ENCODE measurements at regions not wholly inside any gene's neighbourhood (a gene's known extent, or its start where the extent isn't known, plus 50 kb on each side); places are given as distances from the start of the nearest gene placed in this dataset.

GRCh38 chr1:221451741-221452140, 290.1 kb downstream of the DUSP10 start:
- no peak for TF ChIP-seq CTCF (IDR thresholded peaks at IDR 0.05)
- intact Hi-C loops (cut with DNase I): no loop called here

GRCh38 chr1:221454096-221454495, 287.8 kb downstream of the DUSP10 start:
- Histone ChIP-seq H3K9me3 (no peaks in the 10 kb centered on the region), H3K27ac (no peak overlapping the region), H3K36me3 (no peaks in the 10 kb centered on the region), H3K4me1 (no peaks in the 10 kb centered on the region), H3K4me3 (no peak overlapping the region), H3K27me3 (no peaks in the 10 kb centered on the region)
- DNase-seq (no peak), ATAC-seq (no peak)
- TF ChIP-seq CTCF (IDR thresholded peaks at IDR 0.05): no peak
- intact Hi-C loops (cut with DNase I): no loop called here

More at GRCh38 chr1:221451741-221452140, 290.1 kb downstream of the DUSP10 start:
- H3K4me3 ChIP-seq: no peak overlapping the region
- DNase-seq: no peak
- no peak for ATAC-seq
- no peak overlapping the region for H3K27ac ChIP-seq
- H3K27me3 ChIP-seq: no peaks in the 10 kb centered on the region
- H3K4me1 ChIP-seq: no peaks in the 10 kb centered on the region
- no peaks in the 10 kb centered on the region for H3K9me3 ChIP-seq
- H3K36me3 ChIP-seq: no peaks in the 10 kb centered on the region

- ATAC-seq (no peak), DNase-seq (no peak)
- Histone ChIP-seq H3K4me1 (no peaks in the 10 kb centered on the region), H3K27ac (no peak overlapping the region), H3K9me3 (no peaks in the 10 kb centered on the region), H3K27me3 (no peaks in the 10 kb centered on the region), H3K4me3 (no peak overlapping the region), H3K36me3 (no peaks in the 10 kb centered on the region)
- TF ChIP-seq CTCF (IDR thresholded peaks at IDR 0.05): no peak
- intact Hi-C loops (cut with DNase I): no loop called here
These were observed 285.0 kb downstream of the DUSP10 start for GRCh38 chr1:221456918-221457317.

- Histone ChIP-seq H3K36me3 (no peaks in the 10 kb centered on the region), H3K9me3 (no peaks in the 10 kb centered on the region), H3K27ac (no peak overlapping the region), H3K27me3 (no peaks in the 10 kb centered on the region), H3K4me1 (no peaks in the 10 kb centered on the region), H3K4me3 (no peak overlapping the region)
- DNase-seq (peak in 2 of 4 donors; percentile 80), ATAC-seq (peak; percentile 59)
- intact Hi-C loops (cut with DNase I): no loop called here
- TF ChIP-seq CTCF (IDR thresholded peaks at IDR 0.05): no peak
These were observed 284.0 kb downstream of the DUSP10 start for GRCh38 chr1:221457685-221458446.

- H3K36me3 ChIP-seq: no peaks in the 10 kb centered on the region
- H3K27me3 ChIP-seq: no peaks in the 10 kb centered on the region
- H3K4me1 ChIP-seq: no peaks in the 10 kb centered on the region
- no peak overlapping the region for H3K27ac ChIP-seq
- peak in 2 of 4 donors; percentile 84 to 90 for DNase-seq
- no peak overlapping the region for H3K4me3 ChIP-seq
- intact Hi-C loops (cut with DNase I): no loop called here
- H3K9me3 ChIP-seq: no peaks in the 10 kb centered on the region
- ATAC-seq: peak; percentile 84
- no peak for TF ChIP-seq CTCF (IDR thresholded peaks at IDR 0.05)
These were observed 283.3 kb downstream of the DUSP10 start for GRCh38 chr1:221458447-221459156.

Measured in left lung (tissue), 4 donors.